Erythroblast (primary cell): ENCODE measurements at regions not wholly inside any gene's neighbourhood (a gene's known extent, or its start where the extent isn't known, plus 50 kb on each side); places are given as distances from the start of the nearest gene placed in this dataset.
A peak's percentile ranks its signal among the peaks of the same experiment; 100 is the strongest.

ENCODE experiments used
- DNase-seq, 2 experiments: peaks; one replicate each; lab custom pipeline; 2025; lab: John Stamatoyannopoulos, UW
- GATA1 ChIP-seq: IDR thresholded peaks from 2 replicates; pipeline ENCODE4 v1.6.1; 2011; ENCODE audit warnings: low read depth, mild to moderate bottlenecking, control low read depth, low read length, moderate library complexity
- POLR2A ChIP-seq: IDR thresholded peaks from 2 replicates; pipeline ENCODE4 v1.6.1; 2011; ENCODE audit warnings: mild to moderate bottlenecking, low read length

GRCh38 chrX:80602036-80602860 lies 182.0 kb downstream of the TENT5D start:
- TF ChIP-seq GATA1 (no peak), POLR2A (no peak)
- peak; percentile 1 to 52 for DNase-seq
